ENCODE measurements at regions not wholly inside any gene's neighbourhood (a gene's known extent, or its start where the extent isn't known, plus 50 kb on each side); places are given as distances from the start of the nearest gene placed in this dataset.
"Not testable (repeated sequence)": the region's sequence is repeated elsewhere in the genome, so short reads cannot be mapped to it uniquely, and the experiment has no call there.

DNA sequence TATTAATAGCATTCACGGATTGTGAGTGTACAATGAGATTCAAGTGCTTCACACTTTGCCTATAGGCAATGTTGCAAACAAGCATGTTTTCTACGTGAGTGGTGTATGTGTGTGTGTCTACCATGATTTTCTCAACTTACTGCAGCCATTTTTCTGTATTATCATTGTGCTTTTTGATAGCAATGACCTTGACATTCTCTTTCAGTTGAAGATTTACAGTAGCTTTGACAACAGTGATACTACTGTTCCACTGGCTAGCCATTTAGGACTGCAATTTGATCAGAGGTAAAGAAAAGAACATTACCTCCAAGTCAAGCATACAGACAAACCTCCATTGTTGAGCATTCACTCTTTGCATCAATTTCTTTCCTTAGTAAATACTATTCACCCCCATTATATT lies 297.0 kb downstream of the MAN2A1 start:
- ATAC-seq (no peak), DNase-seq (ENCODE audit: low spot score) (no peak)
- intact Hi-C loops (cut with DNase I), result no loop called here

DNA sequence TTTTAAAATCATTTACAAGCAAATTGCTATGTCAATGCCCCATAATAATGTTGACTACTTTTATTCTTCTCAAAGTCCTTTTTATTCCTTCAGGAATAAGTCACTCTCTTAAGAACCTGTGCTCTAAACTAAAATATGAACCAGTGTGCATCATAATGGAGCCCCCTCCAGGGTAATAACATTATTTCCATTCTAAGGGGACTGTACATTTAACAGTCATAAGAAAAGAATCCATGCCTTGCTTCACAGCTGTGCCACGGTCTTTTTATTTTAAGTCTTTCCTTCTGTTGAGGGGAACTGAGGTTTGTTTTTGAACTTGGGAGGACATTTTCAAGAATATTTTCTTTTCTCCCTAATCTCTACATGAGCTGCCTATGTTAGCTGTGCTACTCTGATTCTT lies 297.6 kb downstream of the MAN2A1 start:
- DNase-seq (ENCODE audit: low spot score) (no peak), ATAC-seq (no peak)
- intact Hi-C loops (cut with DNase I), result no loop called here

DNA sequence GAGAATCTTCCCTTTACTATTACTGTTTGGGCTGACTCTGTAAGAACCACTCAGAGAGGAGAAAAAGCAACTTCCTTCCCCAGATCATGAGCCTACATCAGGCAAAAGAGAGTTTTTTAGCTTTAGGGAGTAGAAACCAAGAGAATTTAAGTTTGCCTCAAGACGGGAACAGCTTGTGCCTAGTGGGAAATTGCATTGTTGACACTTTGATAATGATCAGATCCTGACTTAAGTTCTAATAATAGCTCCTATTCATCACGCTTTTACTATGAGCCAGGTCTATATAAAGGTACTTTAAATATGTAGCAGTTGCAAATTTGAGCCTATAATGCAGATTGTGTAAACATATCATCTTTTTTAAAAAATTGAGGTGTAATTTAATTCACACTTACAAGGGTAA lies 298.2 kb downstream of the MAN2A1 start:
- intact Hi-C loops (cut with DNase I), result no loop called here
- ATAC-seq, result no peak
- DNase-seq (ENCODE audit: low spot score), result no peak

- DNase-seq (ENCODE audit: low spot score) (no peak), ATAC-seq (no peak)
- intact Hi-C loops (cut with DNase I), result no loop called here
Measured at GRCh38 chr5:109989161-109989560, 299.4 kb downstream of the MAN2A1 start.

GRCh38 chr5:109989994-109990722 lies 300.4 kb downstream of the MAN2A1 start:
- DNase-seq (ENCODE audit: low spot score), result no peak
- ATAC-seq, result no peak

GRCh38 chr5:109990723-109991359 lies 301.1 kb downstream of the MAN2A1 start:
- DNase-seq (ENCODE audit: low spot score), result no peak
- intact Hi-C loops (cut with DNase I), result no loop called here
- no peak for ATAC-seq

More at GRCh38 chr5:109989994-109990722, 300.4 kb downstream of the MAN2A1 start:
- intact Hi-C loops (cut with DNase I), result no loop called here

- intact Hi-C loops (cut with DNase I), result no loop called here
- DNase-seq (ENCODE audit: low spot score), result no peak
- ATAC-seq, result no peak
Measured at GRCh38 chr5:109992264-109992915, 302.7 kb downstream of the MAN2A1 start.

- ATAC-seq (no peak), DNase-seq (ENCODE audit: low spot score) (no peak)
- intact Hi-C loops (cut with DNase I), result no loop called here
Measured at GRCh38 chr5:109994135-109994534, 304.4 kb downstream of the MAN2A1 start.

DNA sequence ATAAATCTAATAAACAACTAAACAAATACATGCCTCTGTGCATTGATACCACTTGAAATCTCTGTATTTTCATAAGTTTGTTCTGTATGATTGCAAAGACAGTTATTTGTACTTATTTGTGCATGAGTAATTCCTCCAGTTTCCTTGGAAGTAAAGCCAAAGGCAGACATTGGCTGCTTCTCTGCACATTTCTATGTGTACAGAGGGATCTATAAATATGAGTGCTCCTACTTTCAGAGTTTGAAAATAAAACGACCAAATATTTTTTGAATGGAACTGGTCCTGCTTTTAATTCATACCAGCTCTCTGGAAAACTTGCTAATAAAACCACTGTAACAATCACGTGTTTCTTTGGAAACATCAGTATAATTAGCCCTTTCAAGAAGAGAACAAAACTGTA lies 306.5 kb downstream of the MAN2A1 start:
- intact Hi-C loops (cut with DNase I), result no loop called here
- DNase-seq (ENCODE audit: low spot score), result no peak
- ATAC-seq, result no peak

DNA sequence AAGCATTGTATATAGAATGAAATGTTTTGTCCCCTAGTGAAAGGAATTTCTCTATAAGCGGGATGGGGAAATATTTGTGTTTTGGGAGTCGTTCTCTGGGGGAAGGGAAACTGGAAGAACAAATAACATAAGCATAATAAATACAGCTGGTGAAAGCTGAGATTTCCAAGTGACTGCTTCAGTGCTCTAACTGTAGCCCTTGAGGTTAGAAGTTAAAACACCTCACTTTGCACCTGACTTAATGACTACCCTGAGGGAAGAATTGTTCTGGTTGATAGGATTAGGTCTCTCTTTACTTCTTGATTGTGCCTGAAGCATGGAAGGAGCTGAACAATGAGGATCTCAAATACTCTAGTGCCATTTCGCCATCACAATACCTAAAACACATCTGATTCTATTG lies 307.4 kb downstream of the MAN2A1 start:
- DNase-seq (ENCODE audit: low spot score) (no peak), ATAC-seq (no peak)

GRCh38 chr5:109998208-109998607 lies 308.5 kb downstream of the MAN2A1 start:
- intact Hi-C loops (cut with DNase I), result no loop called here
- ATAC-seq, result no peak
- no peak for DNase-seq (ENCODE audit: low spot score)

More for the DNA sequence above, 307.4 kb downstream of the MAN2A1 start:
- intact Hi-C loops (cut with DNase I), result no loop called here

DNA sequence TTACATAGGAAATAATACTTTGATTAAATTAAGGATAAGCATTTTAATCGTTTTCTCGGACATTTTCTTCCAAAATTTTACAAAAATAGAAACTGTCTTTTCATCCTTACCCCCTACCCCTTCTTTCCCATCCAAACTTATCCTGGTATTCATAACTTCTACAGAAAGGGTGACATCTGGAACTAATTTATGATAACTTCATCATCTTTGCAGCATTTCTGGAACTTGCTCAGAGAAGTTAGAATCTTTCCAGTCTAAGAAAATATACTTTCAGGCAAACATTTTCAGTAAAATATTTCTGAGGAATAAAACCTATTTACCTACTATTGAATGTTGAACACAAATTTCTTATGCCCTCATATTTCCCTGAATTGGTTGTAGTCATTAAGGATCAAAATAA lies 309.0 kb downstream of the MAN2A1 start:
- ATAC-seq (no peak), DNase-seq (ENCODE audit: low spot score) (no peak)
- intact Hi-C loops (cut with DNase I), result no loop called here

DNA sequence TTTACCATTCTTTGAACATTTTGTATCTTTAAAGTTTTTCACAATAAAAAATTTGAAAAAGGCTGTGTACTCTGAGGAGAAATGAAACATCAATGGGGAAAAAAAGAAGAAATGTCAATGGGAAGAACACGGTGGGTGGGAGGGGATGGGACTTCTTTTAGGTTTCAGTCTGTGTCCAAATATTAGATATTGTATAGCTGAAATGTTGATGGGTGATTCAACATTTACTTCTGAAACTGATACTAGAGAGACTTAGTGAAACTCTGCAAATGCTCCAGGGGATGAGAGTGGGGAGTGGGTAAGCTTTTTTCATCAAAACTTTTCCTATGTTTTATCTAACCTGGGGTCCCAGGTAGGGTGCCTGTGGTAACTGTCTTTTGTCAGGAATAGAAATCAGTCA lies 311.9 kb downstream of the MAN2A1 start:
- intact Hi-C loops (cut with DNase I), result no loop called here
- DNase-seq (ENCODE audit: low spot score) (no peak), ATAC-seq (no peak)

GRCh38 chr5:110002652-110003051 lies 312.9 kb downstream of the MAN2A1 start:
- DNase-seq (ENCODE audit: low spot score) (no peak), ATAC-seq (no peak)
- intact Hi-C loops (cut with DNase I), result no loop called here

GRCh38 chr5:110005907-110006562 lies 316.3 kb downstream of the MAN2A1 start:
- DNase-seq (ENCODE audit: low spot score); ATAC-seq; intact Hi-C loops (cut with DNase I): not testable (repeated sequence)

GRCh38 chr5:110007101-110007500 lies 317.4 kb downstream of the MAN2A1 start:
- no peak for DNase-seq (ENCODE audit: low spot score)
- intact Hi-C loops (cut with DNase I), result no loop called here
- ATAC-seq, result no peak

- intact Hi-C loops (cut with DNase I), result no loop called here
- ATAC-seq, result no peak
- no peak for DNase-seq (ENCODE audit: low spot score)
Measured at GRCh38 chr5:110008131-110008530, 318.4 kb downstream of the MAN2A1 start.

GRCh38 chr5:110012145-110012544 lies 322.4 kb downstream of the MAN2A1 start:
- intact Hi-C loops (cut with DNase I), result no loop called here
- ATAC-seq (no peak), DNase-seq (ENCODE audit: low spot score) (no peak)

DNA sequence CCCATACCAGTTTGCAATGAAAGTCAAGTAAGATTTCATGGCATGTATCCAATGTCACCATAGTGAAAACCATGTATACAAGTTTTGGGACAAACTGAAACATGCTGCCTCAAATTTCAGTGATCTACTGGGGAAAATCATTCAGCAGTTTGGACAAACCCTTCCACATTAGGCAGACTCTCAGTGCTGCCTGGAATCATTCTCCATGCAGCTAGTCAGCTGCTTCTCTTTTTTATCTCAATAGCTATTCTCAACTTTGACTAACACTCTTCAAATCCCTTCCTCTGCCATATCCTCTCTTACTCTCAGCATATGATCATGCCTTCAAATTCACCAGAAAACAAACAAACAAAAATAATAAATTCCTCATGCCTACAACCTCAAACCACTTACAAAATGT lies 323.3 kb downstream of the MAN2A1 start:
- no peak for ATAC-seq
- DNase-seq (ENCODE audit: low spot score), result no peak
- intact Hi-C loops (cut with DNase I), result no loop called here

GRCh38 chr5:110017854-110018253 lies 328.1 kb downstream of the MAN2A1 start:
- intact Hi-C loops (cut with DNase I), result no loop called here
- DNase-seq (ENCODE audit: low spot score), result no peak
- no peak for ATAC-seq

Measured in sciatic nerve (tissue), 2 donors.